Activated T-helper 1 cell treated with anti-CD3 and anti-CD28 coated beads, Interleukin-2, amount 50 U/mL, for 16 hours (primary cell): ENCODE measurements at regions not wholly inside any gene's neighbourhood (a gene's known extent, or its start where the extent isn't known, plus 50 kb on each side); places are given as distances from the start of the nearest gene placed in this dataset.

Experiments used
- DNase-seq, 2 donors: peaks; one replicate each; pipeline ENCODE4 v3.0.0-alpha.2; 2020; ENCODE audit warnings: low read depth in 1 of 2, low spot score in 1 of 2

DNA sequence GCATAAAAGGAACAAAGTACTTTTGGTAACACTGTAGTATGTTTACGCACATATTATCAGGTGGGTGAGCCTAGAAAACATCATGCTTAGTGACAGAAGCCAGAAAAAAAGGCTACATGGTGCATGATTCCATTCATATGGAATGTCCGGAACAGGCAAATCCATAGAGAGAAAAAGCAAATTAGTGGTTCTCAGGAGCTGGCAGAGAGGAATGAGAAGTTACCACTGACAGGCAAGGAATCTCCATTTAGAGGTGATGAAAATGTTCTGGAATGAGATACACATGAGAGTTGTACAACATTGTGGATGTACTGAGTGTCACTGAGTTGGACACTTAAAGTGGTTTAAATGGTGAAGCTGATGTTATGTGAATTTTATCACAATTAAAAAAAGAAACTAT is 976.9 kb downstream of the NLGN4Y start:
- DNase-seq: no peak

DNA sequence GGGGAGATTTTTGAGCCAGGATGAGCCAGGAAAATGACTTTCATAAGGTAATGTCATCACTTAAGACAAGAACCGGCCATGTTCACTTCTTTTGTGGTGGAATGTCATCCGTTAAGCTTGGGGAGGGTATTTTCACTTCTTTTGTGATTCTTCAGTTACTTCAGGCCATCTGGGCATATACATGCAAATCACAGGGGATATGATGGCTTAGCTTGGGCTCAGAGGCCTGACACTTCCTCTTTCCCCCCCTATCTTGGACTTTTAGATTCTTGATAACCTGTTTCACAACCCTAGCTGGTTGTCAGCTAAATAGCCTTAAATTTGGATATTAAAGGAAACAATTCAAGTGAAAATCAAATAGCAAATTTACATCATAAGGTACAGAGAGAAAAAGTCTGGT is 986.0 kb downstream of the NLGN4Y start:
- no peak for DNase-seq

DNA sequence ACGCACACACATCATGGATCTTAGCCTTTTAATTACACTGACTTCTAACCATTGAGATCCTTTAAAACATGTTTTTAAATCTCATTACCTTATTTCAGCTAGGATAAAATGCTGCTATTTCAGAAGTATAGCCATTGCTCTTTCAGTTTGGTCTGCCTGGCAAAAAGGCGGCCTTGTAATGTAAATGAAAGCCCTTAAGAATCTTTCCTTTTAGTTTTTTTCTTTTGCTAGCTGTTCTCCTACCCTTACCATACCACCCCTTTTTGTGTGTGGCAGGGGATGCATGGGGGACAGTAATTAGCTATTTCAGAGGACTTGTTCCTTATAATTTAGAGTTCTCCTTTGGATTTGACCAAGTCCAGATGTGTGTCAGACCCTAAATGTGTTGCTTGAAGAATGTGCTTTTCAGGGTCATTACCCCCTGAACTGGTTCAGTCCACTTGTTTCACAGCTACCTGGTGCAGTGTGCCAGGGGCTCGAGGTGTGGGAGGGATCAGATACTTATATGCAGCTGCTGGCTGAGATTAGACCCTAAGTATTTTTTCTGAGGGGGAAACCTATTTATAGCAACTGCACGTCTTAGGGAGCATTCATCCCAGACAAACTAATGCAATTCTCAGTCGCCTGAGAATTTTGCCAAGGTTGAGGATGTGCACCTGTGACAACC is 986.8 kb downstream of the NLGN4Y start:
- no peak for DNase-seq

DNA sequence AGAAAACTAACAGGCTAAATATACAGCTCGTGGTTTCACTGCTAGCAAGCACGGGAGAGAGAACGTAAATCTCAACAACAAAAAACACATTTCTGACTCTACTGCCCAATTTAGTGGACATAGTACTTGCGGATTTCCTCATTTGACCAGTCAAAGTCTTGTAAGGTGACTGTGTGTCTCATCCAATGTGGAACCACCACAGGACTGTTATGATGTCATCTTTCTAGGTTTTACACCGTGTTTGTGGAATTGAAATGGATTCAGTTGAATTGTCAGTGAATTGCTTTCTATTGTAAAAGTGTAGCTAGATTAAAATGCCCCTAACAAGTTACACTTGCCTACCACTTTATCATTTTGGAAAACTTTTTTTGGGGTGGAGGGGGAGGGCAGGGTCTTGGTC is 1010.8 kb downstream of the NLGN4Y start:
- DNase-seq: no peak

DNA sequence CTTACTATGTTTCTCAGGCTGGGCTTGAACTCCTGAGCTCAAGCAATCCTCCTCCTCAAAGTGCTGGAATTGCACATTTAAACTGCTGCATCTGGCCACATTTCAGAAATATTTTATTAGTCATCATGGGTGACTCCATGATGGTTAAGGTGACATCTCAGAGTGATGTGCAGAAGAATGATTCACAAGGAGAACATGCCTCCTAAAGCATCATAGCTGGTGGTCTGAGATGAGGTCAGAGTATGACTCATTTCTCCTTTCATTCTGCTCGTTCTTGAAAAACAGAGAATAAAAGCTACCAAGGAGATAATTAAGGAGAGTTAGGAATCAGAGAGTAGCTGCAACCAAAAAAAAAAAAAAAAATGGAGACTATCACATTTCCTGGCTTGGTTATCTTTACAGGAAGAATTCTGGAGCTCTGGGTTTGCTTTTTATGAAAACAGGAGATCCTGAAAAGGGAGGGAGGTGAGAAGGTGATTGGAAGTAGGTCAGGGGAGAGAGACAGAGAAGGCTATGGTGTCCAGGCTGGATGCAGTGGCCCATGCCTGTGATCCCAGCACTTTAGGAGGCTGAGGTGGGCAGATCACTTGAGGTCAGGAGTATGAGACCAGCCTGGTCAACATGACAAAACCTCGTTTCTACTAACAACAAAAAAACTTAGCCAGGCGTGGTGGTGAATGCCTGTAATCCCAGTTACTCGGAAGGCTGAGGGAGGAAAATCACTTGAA is 1011.6 kb downstream of the NLGN4Y start:
- no peak for DNase-seq

DNA sequence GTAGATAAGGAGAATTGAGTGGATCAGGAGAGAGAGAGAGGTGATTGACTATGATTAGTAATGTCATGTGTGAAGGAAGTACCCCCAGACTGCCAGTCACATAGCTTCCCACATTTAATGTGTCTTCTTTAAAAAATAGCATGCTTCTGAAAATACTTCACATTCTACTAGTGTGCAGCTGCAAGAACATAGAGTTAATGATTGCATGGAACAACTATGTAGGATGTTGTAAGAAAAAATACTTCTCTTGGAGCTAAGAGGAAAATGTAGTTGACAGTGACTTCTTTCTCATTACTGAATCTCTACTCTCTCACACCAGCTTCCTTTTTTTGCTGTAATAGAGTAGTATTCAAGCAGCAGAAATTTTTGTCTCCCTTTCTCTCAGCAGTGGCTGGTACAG is 1016.2 kb downstream of the NLGN4Y start:
- DNase-seq: no peak

DNA sequence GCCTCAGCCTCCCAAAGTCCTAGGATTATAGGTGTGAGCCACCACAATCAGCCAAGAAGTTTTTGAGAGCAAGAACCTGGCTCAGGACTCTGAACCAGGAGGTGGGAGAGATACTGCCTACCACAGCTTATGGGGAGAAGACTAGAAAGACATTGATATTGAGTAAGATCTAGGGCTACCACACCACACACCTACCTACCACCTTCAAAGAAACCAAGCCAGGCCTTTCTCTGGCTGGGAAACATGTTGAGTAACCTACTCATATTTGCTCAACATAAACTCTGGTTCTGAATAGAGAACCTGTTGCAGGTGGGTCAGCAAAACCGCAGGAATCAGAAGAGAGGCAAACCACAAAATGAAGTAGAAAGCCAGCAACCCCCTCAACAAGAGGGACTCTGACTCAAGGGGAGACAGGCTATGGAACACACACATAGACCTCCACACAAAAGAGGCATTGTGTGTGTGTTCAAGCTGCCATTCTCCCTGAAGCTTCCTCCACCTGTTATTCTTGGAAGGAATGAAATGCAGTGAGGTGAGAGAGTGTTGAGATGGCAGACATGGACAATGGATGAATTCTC is 1021.9 kb downstream of the NLGN4Y start:
- DNase-seq: no peak

DNA sequence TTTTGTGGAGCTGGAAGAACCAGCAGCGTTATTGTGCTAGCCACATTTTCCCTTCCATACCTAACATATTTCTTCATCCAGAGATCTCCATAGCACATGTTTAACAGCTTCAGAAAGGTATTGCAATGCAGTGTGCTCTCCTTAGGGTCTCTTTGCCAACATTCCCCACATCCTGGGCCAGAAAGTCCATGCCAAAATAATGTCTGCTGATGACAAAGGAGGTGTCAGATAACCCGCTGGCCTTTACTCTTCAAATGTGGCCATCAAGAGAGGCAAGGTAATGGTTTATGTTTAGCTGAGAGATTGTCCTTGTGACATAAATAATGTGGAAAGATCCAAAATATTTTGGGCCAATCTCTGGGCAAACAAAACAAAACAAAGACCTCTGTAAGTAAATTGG is 1027.7 kb downstream of the NLGN4Y start:
- DNase-seq: no peak

DNA sequence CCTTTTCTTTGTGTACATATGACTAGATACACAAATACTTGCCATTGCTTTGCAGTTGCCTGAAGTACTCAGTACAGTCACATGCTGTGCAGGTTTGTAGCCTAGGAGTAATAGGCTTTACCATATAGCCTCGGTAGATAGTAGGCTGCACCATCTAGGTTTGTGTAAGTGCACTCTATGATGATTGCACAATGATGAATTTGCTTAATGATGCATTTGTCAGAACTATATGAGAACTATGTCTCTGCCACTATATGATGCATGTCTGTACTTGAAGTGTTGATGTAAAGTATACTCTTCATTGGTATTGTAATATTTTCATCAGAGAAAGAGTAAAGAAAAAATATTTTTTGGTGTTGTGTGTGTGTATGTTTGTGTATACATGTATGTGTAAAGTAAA is 1030.7 kb downstream of the NLGN4Y start:
- DNase-seq: no peak

DNA sequence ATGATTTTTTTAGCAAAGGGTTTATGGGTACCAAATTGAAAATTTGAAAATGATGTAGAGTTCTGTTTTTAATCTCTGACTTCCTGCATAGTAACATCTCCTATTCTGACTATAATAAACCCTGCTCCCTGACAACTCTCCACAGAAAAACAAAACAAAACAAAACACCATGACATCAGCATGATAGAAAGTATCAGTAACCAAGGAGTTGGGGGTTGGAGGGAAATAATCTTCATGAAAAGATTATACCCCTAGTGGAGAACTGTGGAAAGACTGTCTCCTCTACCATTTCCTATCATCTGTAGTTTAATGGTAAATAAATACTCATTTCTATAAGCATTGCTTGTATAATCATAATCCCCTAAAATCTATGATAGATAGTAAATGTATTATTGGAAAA is 1034.8 kb downstream of the NLGN4Y start:
- no peak for DNase-seq

DNA sequence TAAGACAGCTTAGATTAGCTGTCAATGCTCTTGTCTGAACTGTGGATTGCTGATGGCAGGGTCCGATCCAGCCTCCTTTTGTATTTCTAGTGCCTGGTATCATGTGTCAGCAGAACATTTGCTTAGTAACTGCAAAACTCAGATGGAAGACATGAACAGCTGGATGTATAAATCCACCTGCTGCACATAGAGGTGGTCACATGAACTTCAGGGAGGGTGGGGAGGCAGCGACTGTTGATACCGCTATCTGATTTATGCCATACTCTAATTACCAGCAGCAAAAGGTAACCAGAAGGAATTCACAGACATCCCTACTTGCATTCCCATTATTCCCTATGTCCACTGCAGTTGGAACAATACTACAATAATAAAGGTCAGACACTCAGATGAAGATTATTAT is 1036.5 kb downstream of the NLGN4Y start:
- no peak for DNase-seq

DNA sequence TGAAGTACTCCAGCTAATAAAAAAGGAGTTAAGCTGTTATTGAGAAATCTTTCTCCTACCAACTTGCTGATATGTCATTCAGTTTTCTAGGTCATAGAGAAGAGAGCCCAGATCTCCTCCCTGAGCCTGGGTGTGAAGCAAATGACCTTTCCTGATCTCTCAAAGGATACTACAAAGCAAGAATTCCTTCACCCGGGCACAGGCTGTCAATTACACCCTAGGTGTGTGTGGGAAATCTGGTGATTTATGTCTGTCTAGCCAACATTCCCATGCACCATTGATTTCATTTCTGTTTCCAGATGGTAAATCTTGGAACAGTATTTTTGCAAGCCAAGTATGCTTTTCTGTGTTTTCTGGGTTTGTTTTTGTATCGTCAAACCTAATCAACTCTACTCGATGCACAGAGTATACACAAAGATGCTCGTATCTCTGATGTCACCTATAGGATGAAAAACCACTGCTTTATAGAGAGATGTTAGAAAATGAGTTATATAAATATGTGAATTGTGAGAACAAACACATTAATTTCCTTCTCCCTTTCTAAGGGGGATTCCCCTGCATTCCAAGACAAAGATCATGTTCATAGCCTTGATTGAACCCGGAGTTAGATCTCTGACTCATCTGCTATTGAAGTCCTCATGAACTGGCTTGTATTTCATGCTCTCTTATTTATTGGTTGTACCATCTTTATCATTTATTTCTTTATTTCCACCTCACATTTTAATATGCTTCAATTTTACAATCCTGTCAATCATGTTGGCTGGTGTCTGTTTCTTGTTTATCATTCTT is 1037.4 kb downstream of the NLGN4Y start:
- DNase-seq: no peak

DNA sequence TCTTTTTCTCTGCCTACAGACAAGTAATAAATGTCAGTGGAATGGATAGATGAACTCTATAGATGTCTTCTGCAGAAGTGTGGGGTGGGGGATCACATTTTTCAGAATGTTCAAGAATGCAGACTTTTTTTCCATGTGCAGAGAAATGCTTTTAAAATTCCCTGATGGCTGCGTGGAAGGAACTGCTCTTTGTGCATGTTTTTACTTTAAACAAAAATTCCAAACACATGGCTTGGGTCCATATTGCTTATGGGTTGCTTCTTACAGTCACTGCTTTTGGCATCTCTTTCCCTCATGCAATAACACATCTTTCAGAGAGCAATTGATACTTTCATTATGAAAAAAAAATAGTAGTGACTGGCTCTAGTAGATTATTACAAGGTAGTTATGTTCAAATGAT is 1053.6 kb downstream of the NLGN4Y start:
- DNase-seq: no peak

DNA sequence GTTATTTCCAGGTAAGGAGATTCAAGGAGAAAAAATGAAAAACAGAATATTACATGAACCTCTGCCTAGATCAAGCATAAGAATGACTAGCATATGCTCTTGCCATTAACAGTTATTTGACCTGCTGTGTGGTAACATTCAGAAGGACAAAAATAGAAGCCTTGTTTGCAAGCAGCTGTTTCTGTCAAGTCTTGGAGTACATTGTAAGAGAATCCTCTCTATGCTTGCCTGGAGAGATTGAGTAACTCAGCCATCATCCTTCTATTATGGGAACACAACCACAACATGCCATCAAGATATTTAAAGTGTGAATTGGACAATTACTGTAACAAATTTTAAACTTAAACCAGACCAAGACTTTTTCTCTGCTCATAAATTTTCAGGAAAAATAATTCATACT is 1054.4 kb downstream of the NLGN4Y start:
- DNase-seq: no peak

DNA sequence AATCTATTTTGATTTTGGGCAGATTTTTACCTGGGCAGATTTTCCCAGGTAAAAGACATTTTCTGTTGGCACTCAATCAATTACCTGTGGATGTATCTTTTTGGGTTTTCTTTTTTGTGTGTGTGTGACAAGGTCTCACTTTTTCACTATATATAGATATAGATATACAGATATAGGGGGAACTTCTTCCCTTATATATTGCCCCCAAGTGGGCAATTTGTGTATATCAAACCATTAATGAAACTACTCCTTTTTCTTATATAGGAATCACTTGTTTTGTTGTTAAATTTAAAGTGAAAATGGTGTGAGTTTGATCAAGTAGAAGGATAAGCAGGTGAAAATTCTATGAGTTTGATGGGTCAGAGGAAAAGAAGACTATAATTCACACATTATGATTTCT is 1054.9 kb downstream of the NLGN4Y start:
- DNase-seq: no peak

DNA sequence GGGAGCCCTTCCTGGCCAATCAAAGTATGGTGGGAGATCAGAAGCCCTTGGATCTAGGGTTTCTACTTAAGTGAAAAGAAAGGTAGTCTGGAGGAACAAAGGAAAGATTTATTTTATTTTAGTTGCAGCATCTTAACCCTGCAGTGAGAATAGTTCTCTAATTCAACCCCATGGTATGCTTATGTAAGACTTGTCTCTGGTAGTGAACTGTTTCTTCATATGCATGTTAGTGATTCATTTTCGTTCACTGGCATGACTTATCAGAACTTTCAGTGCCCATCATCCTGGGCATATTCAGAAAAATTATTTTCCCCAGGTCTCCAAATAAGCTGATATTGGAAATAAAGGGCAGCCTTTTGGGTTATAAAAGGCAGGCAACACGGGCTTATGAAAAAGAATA is 1058.8 kb downstream of the NLGN4Y start:
- DNase-seq: no peak

DNA sequence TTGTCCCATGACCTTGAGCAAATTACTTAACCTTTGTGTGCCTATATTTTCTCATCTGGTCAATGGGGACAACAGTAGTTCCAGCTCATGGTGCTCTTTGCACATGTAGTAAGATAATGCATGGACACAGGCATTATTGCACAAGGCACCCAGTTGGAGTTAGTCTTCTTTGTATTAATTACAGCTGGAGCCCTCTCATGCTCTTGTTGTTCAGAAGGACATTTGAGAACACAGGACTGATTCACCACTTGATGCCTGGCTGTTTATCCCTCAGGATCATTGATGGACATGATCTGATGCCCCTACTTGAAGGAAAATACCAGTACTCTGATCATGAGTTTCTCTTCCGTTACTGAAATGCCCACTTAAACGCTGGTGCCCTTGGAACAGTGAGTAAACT is 1068.6 kb downstream of the NLGN4Y start:
- DNase-seq: no peak

DNA sequence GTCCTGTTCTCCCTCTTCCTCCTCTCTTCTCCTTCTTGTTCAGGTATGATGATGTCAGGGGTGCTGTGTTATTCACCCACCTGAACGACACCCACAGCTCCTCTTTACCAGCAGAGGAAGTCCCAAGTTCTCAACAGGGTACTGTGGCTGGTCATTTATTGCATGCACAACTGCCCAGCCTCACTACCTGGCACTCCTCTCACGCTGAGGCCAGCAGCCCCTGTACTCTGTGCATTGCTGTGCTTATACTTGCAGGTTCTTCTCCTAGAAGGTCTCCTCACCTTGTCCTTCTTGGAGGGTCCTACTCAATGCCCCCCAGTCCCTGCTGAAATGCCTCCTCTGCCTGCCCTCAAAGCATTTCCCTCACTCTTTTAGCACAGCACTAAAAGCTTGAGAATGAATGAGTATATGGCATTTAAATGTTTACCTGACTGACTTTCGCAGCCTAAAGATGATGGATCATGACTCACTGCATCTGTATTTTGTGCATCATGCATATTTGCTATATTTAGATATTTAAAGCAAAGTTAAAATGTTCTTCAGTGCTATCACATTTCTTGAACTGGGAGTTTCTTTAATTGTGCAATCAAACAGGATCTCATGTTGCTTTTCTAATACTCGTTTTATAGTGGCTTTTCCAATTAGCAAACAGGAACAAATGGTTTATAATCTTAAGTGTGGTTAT is 1069.3 kb downstream of the NLGN4Y start:
- DNase-seq: no peak

DNA sequence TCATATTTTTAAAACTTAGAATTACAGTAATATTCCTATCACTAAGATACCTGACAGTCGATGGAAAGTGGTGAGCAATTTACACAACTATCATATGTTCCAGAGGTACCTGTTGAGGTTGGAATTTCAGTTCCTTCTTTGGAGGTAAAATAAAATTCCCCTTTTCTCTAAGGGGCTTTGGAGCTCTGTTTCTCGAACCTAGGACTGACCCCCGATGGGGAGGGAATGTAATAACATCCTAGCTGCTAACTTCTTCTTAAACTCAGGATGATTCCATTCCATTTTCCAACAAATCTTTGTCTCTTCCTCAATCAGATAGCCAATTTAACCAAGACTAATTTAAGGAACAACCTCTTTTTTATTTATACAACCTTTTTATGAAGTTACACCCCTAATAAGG is 1069.8 kb downstream of the NLGN4Y start:
- DNase-seq: no peak

DNA sequence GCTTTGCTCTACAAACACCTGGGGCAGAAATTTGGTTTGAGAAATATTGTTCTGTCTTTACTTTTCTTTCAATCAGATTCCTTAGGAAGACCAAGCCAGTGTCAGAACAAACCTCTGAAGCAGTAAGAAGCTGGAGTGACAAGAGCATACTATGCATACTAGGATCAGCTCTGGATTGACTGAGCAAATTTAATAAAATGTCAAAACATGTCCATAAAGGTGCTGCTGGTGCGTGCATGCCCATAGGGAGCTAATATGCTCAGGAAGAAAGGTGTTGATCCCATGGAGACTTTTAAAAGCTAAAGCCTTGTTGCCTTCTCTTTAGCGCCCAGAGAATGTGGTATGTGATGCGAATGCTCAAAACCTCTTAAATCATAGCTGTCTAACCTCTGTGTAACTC is 1076.2 kb downstream of the NLGN4Y start:
- no peak for DNase-seq

DNA sequence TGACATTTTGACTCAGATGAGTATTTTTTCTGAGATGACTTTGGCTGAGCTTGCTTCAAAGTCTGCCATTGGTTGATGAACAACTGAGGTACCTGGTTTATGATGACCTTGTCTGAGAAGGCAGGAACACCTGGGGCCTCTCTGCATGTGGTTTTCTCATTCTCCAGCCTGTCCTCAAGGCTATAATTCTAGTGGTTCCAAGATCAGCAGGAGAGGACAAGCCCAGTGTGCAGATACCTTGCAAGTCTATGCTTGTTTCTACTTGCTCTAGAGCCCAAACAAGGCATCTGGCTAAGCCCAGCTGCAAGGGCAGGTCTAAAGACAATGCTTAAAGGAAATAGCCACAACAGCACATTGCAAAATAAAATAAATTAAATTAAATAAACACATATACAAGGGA is 1100.0 kb downstream of the NLGN4Y start:
- no peak for DNase-seq
